ENCODE measurements at regions not wholly inside any gene's neighbourhood (a gene's known extent, or its start where the extent isn't known, plus 50 kb on each side); places are given as distances from the start of the nearest gene placed in this dataset.

GRCh38 chr4:164177753-164178152, 576.2 kb upstream of the SMIM31 start:
- H3K4me1 Mint-ChIP-seq = no peaks in the 10 kb centered on the region
- no peak overlapping the region for H3K4me3 Mint-ChIP-seq
- no peaks in the 10 kb centered on the region for H3K9me3 ChIP-seq (ENCODE audit: control insufficient read depth, low read length, poor library complexity, severe bottlenecking)
- H3K27me3 Mint-ChIP-seq = no peaks in the 10 kb centered on the region
- H3K27ac Mint-ChIP-seq = no peak overlapping the region
- H3K36me3 Mint-ChIP-seq (ENCODE audit: low read depth) = no peaks in the 10 kb centered on the region
- ATAC-seq (no peak), DNase-seq (no peak)

GRCh38 chr4:164188236-164188635, 565.7 kb upstream of the SMIM31 start:
- DNase-seq = no peak
- no peaks in the 10 kb centered on the region for H3K36me3 Mint-ChIP-seq (ENCODE audit: low read depth)
- H3K4me1 Mint-ChIP-seq = peaks cover 1% of the 10 kb centered on the region
- no peak for ATAC-seq
- H3K4me3 Mint-ChIP-seq = no peak overlapping the region
- no peaks in the 10 kb centered on the region for H3K9me3 ChIP-seq (ENCODE audit: control insufficient read depth, low read length, poor library complexity, severe bottlenecking)
- H3K27ac Mint-ChIP-seq = no peak overlapping the region
- H3K27me3 Mint-ChIP-seq = no peaks in the 10 kb centered on the region

GRCh38 chr4:164192844-164193243, 561.1 kb upstream of the SMIM31 start:
- ATAC-seq (no peak), DNase-seq (no peak)
- H3K9me3 ChIP-seq (ENCODE audit: control insufficient read depth, low read length, poor library complexity, severe bottlenecking) = no peaks in the 10 kb centered on the region
- H3K27me3 Mint-ChIP-seq = no peaks in the 10 kb centered on the region
- no peak overlapping the region for H3K4me3 Mint-ChIP-seq
- H3K36me3 Mint-ChIP-seq (ENCODE audit: low read depth) = no peaks in the 10 kb centered on the region
- H3K27ac Mint-ChIP-seq = no peak overlapping the region
- peaks cover 2% of the 10 kb centered on the region for H3K4me1 Mint-ChIP-seq

GRCh38 chr4:164193676-164194075, 560.3 kb upstream of the SMIM31 start:
- Mint-ChIP-seq H3K4me3 (no peak overlapping the region), H3K27ac (no peak overlapping the region), H3K4me1 (peaks cover 2% of the 10 kb centered on the region), H3K27me3 (no peaks in the 10 kb centered on the region), H3K36me3 (ENCODE audit: low read depth) (no peaks in the 10 kb centered on the region)
- no peaks in the 10 kb centered on the region for H3K9me3 ChIP-seq (ENCODE audit: control insufficient read depth, low read length, poor library complexity, severe bottlenecking)
- DNase-seq (no peak), ATAC-seq (no peak)

GRCh38 chr4:164197556-164197955, 556.4 kb upstream of the SMIM31 start:
- no peaks in the 10 kb centered on the region for H3K36me3 Mint-ChIP-seq (ENCODE audit: low read depth)

GRCh38 chr4:164203476-164203875, 550.5 kb upstream of the SMIM31 start:
- Mint-ChIP-seq H3K27ac (no peak overlapping the region), H3K27me3 (no peaks in the 10 kb centered on the region), H3K4me1 (no peaks in the 10 kb centered on the region), H3K36me3 (ENCODE audit: low read depth) (no peaks in the 10 kb centered on the region), H3K4me3 (no peak overlapping the region)
- H3K9me3 ChIP-seq (ENCODE audit: control insufficient read depth, low read length, poor library complexity, severe bottlenecking) = peaks cover 2% of the 10 kb centered on the region
- DNase-seq (no peak), ATAC-seq (no peak)

More at GRCh38 chr4:164197556-164197955, 556.4 kb upstream of the SMIM31 start:
- peaks cover 2% of the 10 kb centered on the region for H3K9me3 ChIP-seq (ENCODE audit: control insufficient read depth, low read length, poor library complexity, severe bottlenecking)
- peaks cover 2% of the 10 kb centered on the region for H3K4me1 Mint-ChIP-seq
- H3K4me3 Mint-ChIP-seq = no peak overlapping the region
- no peaks in the 10 kb centered on the region for H3K27me3 Mint-ChIP-seq
- H3K27ac Mint-ChIP-seq = no peak overlapping the region
- ATAC-seq = no peak
- no peak for DNase-seq

- ATAC-seq (no peak), DNase-seq (no peak)
- H3K9me3 ChIP-seq (ENCODE audit: control insufficient read depth, low read length, poor library complexity, severe bottlenecking) = peaks cover 2% of the 10 kb centered on the region
- Mint-ChIP-seq H3K36me3 (ENCODE audit: low read depth) (no peaks in the 10 kb centered on the region), H3K4me3 (no peak overlapping the region), H3K27me3 (no peaks in the 10 kb centered on the region), H3K27ac (no peak overlapping the region), H3K4me1 (no peaks in the 10 kb centered on the region)
Observed at GRCh38 chr4:164204434-164204833, 549.5 kb upstream of the SMIM31 start.

- no peak overlapping the region for H3K4me3 Mint-ChIP-seq
- H3K9me3 ChIP-seq (ENCODE audit: control insufficient read depth, low read length, poor library complexity, severe bottlenecking) = no peaks in the 10 kb centered on the region
- no peaks in the 10 kb centered on the region for H3K27me3 Mint-ChIP-seq
- no peaks in the 10 kb centered on the region for H3K4me1 Mint-ChIP-seq
- no peak overlapping the region for H3K27ac Mint-ChIP-seq
- no peak for ATAC-seq
- no peak for DNase-seq
- H3K36me3 Mint-ChIP-seq (ENCODE audit: low read depth) = no peaks in the 10 kb centered on the region
Observed at GRCh38 chr4:164207460-164207859, 546.5 kb upstream of the SMIM31 start.

GRCh38 chr4:164210377-164210776, 543.6 kb upstream of the SMIM31 start:
- H3K9me3 ChIP-seq (ENCODE audit: control insufficient read depth, low read length, poor library complexity, severe bottlenecking) = no peaks in the 10 kb centered on the region
- ATAC-seq (no peak), DNase-seq (no peak)
- no peaks in the 10 kb centered on the region for H3K36me3 Mint-ChIP-seq (ENCODE audit: low read depth)
- no peak overlapping the region for H3K27ac Mint-ChIP-seq
- H3K4me1 Mint-ChIP-seq = no peaks in the 10 kb centered on the region
- H3K27me3 Mint-ChIP-seq = no peaks in the 10 kb centered on the region
- H3K4me3 Mint-ChIP-seq = no peak overlapping the region

- no peaks in the 10 kb centered on the region for H3K36me3 Mint-ChIP-seq (ENCODE audit: low read depth)
- H3K27ac Mint-ChIP-seq = no peak overlapping the region
- H3K4me1 Mint-ChIP-seq = no peaks in the 10 kb centered on the region
- no peaks in the 10 kb centered on the region for H3K9me3 ChIP-seq (ENCODE audit: control insufficient read depth, low read length, poor library complexity, severe bottlenecking)
- DNase-seq = no peak
- no peak for ATAC-seq
- no peak overlapping the region for H3K4me3 Mint-ChIP-seq
- H3K27me3 Mint-ChIP-seq = no peaks in the 10 kb centered on the region
Observed at GRCh38 chr4:164212134-164212533, 541.8 kb upstream of the SMIM31 start.

GRCh38 chr4:164212714-164213113, 541.2 kb upstream of the SMIM31 start:
- ATAC-seq = no peak
- H3K27me3 Mint-ChIP-seq = no peaks in the 10 kb centered on the region
- H3K27ac Mint-ChIP-seq = no peak overlapping the region
- no peak for DNase-seq
- H3K4me3 Mint-ChIP-seq = no peak overlapping the region
- H3K36me3 Mint-ChIP-seq (ENCODE audit: low read depth) = no peaks in the 10 kb centered on the region
- H3K4me1 Mint-ChIP-seq = no peaks in the 10 kb centered on the region
- H3K9me3 ChIP-seq (ENCODE audit: control insufficient read depth, low read length, poor library complexity, severe bottlenecking) = no peaks in the 10 kb centered on the region

GRCh38 chr4:164215113-164215741, 538.7 kb upstream of the SMIM31 start:
- no peaks in the 10 kb centered on the region for H3K36me3 Mint-ChIP-seq (ENCODE audit: low read depth)
- H3K4me3 Mint-ChIP-seq = no peak overlapping the region
- no peaks in the 10 kb centered on the region for H3K4me1 Mint-ChIP-seq
- no peaks in the 10 kb centered on the region for H3K9me3 ChIP-seq (ENCODE audit: control insufficient read depth, low read length, poor library complexity, severe bottlenecking)
- DNase-seq (no peak), ATAC-seq (no peak)
- no peak overlapping the region for H3K27ac Mint-ChIP-seq
- no peaks in the 10 kb centered on the region for H3K27me3 Mint-ChIP-seq

GRCh38 chr4:164221631-164222030, 532.3 kb upstream of the SMIM31 start:
- Mint-ChIP-seq H3K27me3 (no peaks in the 10 kb centered on the region), H3K4me3 (no peak overlapping the region), H3K4me1 (no peaks in the 10 kb centered on the region), H3K27ac (no peak overlapping the region), H3K36me3 (ENCODE audit: low read depth) (no peaks in the 10 kb centered on the region)
- no peaks in the 10 kb centered on the region for H3K9me3 ChIP-seq (ENCODE audit: control insufficient read depth, low read length, poor library complexity, severe bottlenecking)
- DNase-seq (no peak), ATAC-seq (no peak)

GRCh38 chr4:164224871-164225270, 529.1 kb upstream of the SMIM31 start:
- no peaks in the 10 kb centered on the region for H3K27me3 Mint-ChIP-seq
- no peaks in the 10 kb centered on the region for H3K4me1 Mint-ChIP-seq
- ATAC-seq (no peak), DNase-seq (no peak)
- no peaks in the 10 kb centered on the region for H3K9me3 ChIP-seq (ENCODE audit: control insufficient read depth, low read length, poor library complexity, severe bottlenecking)
- no peak overlapping the region for H3K27ac Mint-ChIP-seq
- H3K4me3 Mint-ChIP-seq = no peak overlapping the region
- no peaks in the 10 kb centered on the region for H3K36me3 Mint-ChIP-seq (ENCODE audit: low read depth)

All from T-helper 17 cell (primary cell).